Tibial nerve (tissue), 4 donors: ENCODE measurements at regions not wholly inside any gene's neighbourhood (a gene's known extent, or its start where the extent isn't known, plus 50 kb on each side); places are given as distances from the start of the nearest gene placed in this dataset.
"Not testable (repeated sequence)": the region's sequence is repeated elsewhere in the genome, so short reads cannot be mapped to it uniquely, and the experiment has no call there.

ENCODE experiments used
- EP300 ChIP-seq, 2 donors: sonication (generic); formaldehyde crosslinking; IDR thresholded peaks; one replicate each; pipeline ENCODE4 v1.6.1; 2017; ENCODE audit warnings: antibody characterized with exemption in 2 of 2, mild to moderate bottlenecking in 1 of 2
- POLR2A ChIP-seq, 2 donors: fragments of 450-650 bp; IDR thresholded peaks; one replicate each; pipeline ENCODE4 v1.6.1; 2017; ENCODE audit warnings: antibody characterized with exemption in 2 of 2, mild to moderate bottlenecking in 2 of 2, moderate library complexity in 2 of 2
- TF ChIP-seq, protein P1 (sequence below), 5 experiments: fragments of 200-600 bp in 3 of 5; fragments of 450-650 bp in 2 of 5; sonication (generic) in 3 of 5; IDR thresholded peaks; one replicate each; pipeline ENCODE4 v1.5.1; 2016 to 2019; ENCODE audit warnings: antibody characterized with exemption in 5 of 5, mild to moderate bottlenecking in 3 of 5, moderate library complexity in 2 of 5

DNA sequence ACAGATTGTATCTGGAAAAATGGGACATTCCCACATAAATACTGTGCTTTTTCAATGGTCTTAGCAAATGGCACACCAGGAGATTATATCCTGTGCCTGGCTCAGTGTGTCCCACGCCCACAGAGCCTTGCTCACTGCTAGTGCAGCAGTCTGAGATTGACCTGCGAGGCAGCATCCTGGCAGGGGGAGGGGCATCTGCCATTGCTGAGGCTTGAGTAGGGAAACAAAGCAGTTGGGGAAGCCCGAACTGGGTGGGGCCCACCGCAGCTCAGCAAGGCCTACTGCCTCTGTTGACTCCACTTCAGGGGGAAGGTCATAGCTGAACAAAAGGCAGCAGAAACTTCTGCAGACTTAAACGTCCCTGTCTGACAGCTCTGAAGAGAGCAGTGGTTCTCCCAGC is 258.7 kb downstream of the LRRC70 start:
- TF ChIP-seq EP300, POLR2A (IDR thresholded peaks at IDR 0.05): not testable (repeated sequence)
- TF ChIP-seq, protein P1, sequence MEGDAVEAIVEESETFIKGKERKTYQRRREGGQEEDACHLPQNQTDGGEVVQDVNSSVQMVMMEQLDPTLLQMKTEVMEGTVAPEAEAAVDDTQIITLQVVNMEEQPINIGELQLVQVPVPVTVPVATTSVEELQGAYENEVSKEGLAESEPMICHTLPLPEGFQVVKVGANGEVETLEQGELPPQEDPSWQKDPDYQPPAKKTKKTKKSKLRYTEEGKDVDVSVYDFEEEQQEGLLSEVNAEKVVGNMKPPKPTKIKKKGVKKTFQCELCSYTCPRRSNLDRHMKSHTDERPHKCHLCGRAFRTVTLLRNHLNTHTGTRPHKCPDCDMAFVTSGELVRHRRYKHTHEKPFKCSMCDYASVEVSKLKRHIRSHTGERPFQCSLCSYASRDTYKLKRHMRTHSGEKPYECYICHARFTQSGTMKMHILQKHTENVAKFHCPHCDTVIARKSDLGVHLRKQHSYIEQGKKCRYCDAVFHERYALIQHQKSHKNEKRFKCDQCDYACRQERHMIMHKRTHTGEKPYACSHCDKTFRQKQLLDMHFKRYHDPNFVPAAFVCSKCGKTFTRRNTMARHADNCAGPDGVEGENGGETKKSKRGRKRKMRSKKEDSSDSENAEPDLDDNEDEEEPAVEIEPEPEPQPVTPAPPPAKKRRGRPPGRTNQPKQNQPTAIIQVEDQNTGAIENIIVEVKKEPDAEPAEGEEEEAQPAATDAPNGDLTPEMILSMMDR (IDR thresholded peaks at IDR 0.05): not testable (repeated sequence)
